ENCODE measurements at regions not wholly inside any gene's neighbourhood (a gene's known extent, or its start where the extent isn't known, plus 50 kb on each side); places are given as distances from the start of the nearest gene placed in this dataset.

DNA sequence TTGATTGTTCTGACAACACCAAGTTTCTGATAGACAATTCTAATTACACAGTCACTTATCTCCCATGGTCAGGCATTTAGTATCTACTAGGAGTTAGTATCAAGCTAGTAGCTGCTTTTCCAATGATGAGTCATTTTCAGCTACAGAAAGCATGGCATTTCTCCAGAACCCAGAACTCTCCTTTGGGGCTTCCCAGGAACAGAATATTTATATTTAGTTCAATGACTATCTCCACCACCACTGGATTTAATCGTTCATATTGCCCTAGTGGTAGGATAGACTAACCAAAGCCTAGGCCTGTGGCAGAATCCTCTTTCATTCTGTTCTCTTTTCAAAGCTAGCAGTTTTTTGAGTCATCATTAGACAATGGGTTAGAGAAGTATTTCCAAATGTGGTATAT lies 569.4 kb downstream of the GABRG1 start:
- Histone ChIP-seq H3K36me3 (ENCODE audit: control insufficient read depth in 1 of 2, insufficient read depth in 2 of 2, low read length in 2 of 2) (no peaks in the 10 kb centered on the region), H3K4me1 (ENCODE audit: control insufficient read depth in 1 of 2, insufficient read depth in 2 of 2, low read length in 2 of 2) (no peaks in the 10 kb centered on the region), H3K4me2 (ENCODE audit: low read length) (no peak overlapping the region), H3K27ac (ENCODE audit: low read depth, low read length) (no peak overlapping the region), H3K27me3 (ENCODE audit: insufficient read depth, low read length) (no peaks in the 10 kb centered on the region), H3K9ac (ENCODE audit: low read length) (no peak overlapping the region), H2BK5ac (ENCODE audit: low read depth, low read length, poor library complexity) (no peak overlapping the region), H3K9me3 (ENCODE audit: insufficient read depth, low read depth, low read length) (no peaks in the 10 kb centered on the region), H4K8ac (ENCODE audit: low read depth, low read length) (no peak overlapping the region), H3K14ac (ENCODE audit: low read length) (no peak overlapping the region), H3K18ac (ENCODE audit: low read length) (no peak overlapping the region), H3K23ac (ENCODE audit: low read length) (no peak overlapping the region), H2BK120ac (ENCODE audit: insufficient read depth, low read length, poor library complexity) (no peak overlapping the region), H4K91ac (ENCODE audit: low read depth, low read length) (no peak overlapping the region), H2BK12ac (ENCODE audit: low read length) (no peak overlapping the region), H3K79me2 (ENCODE audit: control insufficient read depth, insufficient read depth, low read length, poor library complexity) (no peaks in the 10 kb centered on the region), H2AFZ (ENCODE audit: insufficient read depth, low read length, poor library complexity) (no peak overlapping the region), H2AK5ac (ENCODE audit: low read length) (no peak overlapping the region), H3K4ac (ENCODE audit: low read depth, low read length) (no peak overlapping the region), H3K79me1 (ENCODE audit: low read length) (no peaks in the 10 kb centered on the region), H4K12ac (ENCODE audit: low read depth, low read length) (no peak overlapping the region), H3K4me3 (ENCODE audit: low read depth, low read length) (no peak overlapping the region)
- no CpG with 5 or more reads among the region's 1 CpG for WGBS (ENCODE audit: extremely low coverage, insufficient coverage, insufficient read length)
- no peak for DNase-seq

DNA sequence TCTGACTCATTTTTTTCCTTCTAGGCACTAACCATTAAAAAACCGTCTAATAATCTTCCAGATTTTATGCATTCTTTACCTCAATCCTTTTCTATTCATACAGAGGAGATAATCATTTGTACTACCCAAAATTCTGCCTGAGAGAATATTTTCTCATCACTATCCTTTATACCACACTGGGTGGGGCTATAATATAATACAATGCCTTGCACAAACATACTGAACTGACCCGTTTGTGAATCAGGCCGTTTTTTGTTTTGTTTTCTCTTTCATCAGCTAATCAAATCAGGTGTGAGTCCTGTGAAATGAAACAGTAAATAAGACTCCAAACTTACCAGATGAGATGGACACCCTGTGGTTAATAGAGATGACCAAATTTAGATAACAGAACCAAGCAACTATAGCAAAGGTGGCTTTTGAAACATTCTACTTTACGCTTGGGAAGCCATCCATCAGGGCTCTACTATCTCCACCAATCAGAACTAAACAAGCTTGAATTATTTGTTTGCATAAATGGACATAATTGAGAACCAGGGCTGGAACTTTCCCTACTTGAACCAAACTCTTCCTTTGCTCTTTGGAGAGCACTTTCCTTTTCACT lies 573.0 kb downstream of the GABRG1 start:
- Histone ChIP-seq H3K4me3 (ENCODE audit: low read depth, low read length) (no peak overlapping the region), H3K27ac (ENCODE audit: low read depth, low read length) (no peak overlapping the region), H4K12ac (ENCODE audit: low read depth, low read length) (no peak overlapping the region), H3K36me3 (ENCODE audit: control insufficient read depth in 1 of 2, insufficient read depth in 2 of 2, low read length in 2 of 2) (no peaks in the 10 kb centered on the region), H3K27me3 (ENCODE audit: insufficient read depth, low read length) (no peaks in the 10 kb centered on the region), H3K9ac (ENCODE audit: low read length) (no peak overlapping the region), H3K79me2 (ENCODE audit: control insufficient read depth, insufficient read depth, low read length, poor library complexity) (no peaks in the 10 kb centered on the region), H2BK5ac (ENCODE audit: low read depth, low read length, poor library complexity) (no peak overlapping the region), H3K14ac (ENCODE audit: low read length) (no peak overlapping the region), H3K9me3 (ENCODE audit: insufficient read depth, low read depth, low read length) (no peaks in the 10 kb centered on the region), H3K4me2 (ENCODE audit: low read length) (no peak overlapping the region), H3K79me1 (ENCODE audit: low read length) (no peaks in the 10 kb centered on the region), H4K8ac (ENCODE audit: low read depth, low read length) (no peak overlapping the region), H3K4ac (ENCODE audit: low read depth, low read length) (no peak overlapping the region), H3K23ac (ENCODE audit: low read length) (no peak overlapping the region), H4K91ac (ENCODE audit: low read depth, low read length) (no peak overlapping the region), H2AFZ (ENCODE audit: insufficient read depth, low read length, poor library complexity) (no peak overlapping the region), H3K4me1 (ENCODE audit: control insufficient read depth in 1 of 2, insufficient read depth in 2 of 2, low read length in 2 of 2) (no peaks in the 10 kb centered on the region), H2BK12ac (ENCODE audit: low read length) (no peak overlapping the region), H2BK120ac (ENCODE audit: insufficient read depth, low read length, poor library complexity) (no peak overlapping the region), H3K18ac (ENCODE audit: low read length) (no peak overlapping the region), H2AK5ac (ENCODE audit: low read length) (no peak overlapping the region)
- DNase-seq = no peak
- 100% methylated on average over 1 of the region's 4 CpGs for WGBS (ENCODE audit: extremely low coverage, insufficient coverage, insufficient read length)

DNA sequence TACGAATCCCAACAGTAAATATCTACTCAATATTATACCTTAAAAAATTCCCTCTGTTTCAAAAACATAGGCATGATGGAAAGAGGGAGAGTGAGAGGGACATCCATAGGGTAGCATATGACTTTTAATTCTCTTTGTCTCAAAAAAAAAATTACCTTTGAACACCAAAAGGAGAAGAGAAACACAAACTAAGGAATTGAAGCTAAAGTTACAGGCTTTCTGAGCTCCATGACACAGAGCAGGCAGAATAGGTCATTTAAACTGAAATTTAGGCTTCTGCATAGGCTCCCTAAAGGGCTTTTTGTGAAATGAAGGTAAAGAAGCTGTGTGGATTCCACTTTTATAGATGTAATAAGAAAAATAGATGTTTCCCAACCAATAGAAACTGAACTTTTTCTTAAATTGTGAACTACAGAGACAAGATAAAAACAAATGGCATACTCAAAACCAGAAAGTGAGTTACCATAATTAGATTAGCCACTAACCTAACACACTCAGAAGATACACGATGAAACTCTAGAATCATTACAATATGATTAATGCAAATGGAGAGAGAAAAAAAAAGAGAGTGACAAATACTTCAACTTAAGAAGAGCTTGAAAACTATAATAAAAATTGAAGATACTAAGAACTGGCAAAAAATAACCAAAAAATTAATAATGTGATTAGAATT lies 584.6 kb downstream of the GABRG1 start:
- no peaks in the 10 kb centered on the region for H3K79me2 ChIP-seq (ENCODE audit: control insufficient read depth, insufficient read depth, low read length, poor library complexity)
- no peak overlapping the region for H4K91ac ChIP-seq (ENCODE audit: low read depth, low read length)
- no peak overlapping the region for H2AFZ ChIP-seq (ENCODE audit: insufficient read depth, low read length, poor library complexity)
- no peak overlapping the region for H2AK5ac ChIP-seq (ENCODE audit: low read length)
- H2BK5ac ChIP-seq (ENCODE audit: low read depth, low read length, poor library complexity) = no peak overlapping the region
- H4K12ac ChIP-seq (ENCODE audit: low read depth, low read length) = no peak overlapping the region
- no peak overlapping the region for H3K14ac ChIP-seq (ENCODE audit: low read length)
- H3K23ac ChIP-seq (ENCODE audit: low read length) = no peak overlapping the region
- no peaks in the 10 kb centered on the region for H3K36me3 ChIP-seq (ENCODE audit: control insufficient read depth in 1 of 2, insufficient read depth in 2 of 2, low read length in 2 of 2)
- H3K27ac ChIP-seq (ENCODE audit: low read depth, low read length) = no peak overlapping the region
- no peak overlapping the region for H3K18ac ChIP-seq (ENCODE audit: low read length)
- H4K8ac ChIP-seq (ENCODE audit: low read depth, low read length) = no peak overlapping the region
- H3K4ac ChIP-seq (ENCODE audit: low read depth, low read length) = no peak overlapping the region
- no peaks in the 10 kb centered on the region for H3K4me1 ChIP-seq (ENCODE audit: control insufficient read depth in 1 of 2, insufficient read depth in 2 of 2, low read length in 2 of 2)
- H3K4me3 ChIP-seq (ENCODE audit: low read depth, low read length) = no peak overlapping the region
- H2BK12ac ChIP-seq (ENCODE audit: low read length) = no peak overlapping the region
- H3K27me3 ChIP-seq (ENCODE audit: insufficient read depth, low read length) = no peaks in the 10 kb centered on the region
- H3K4me2 ChIP-seq (ENCODE audit: low read length) = no peak overlapping the region
- DNase-seq = no peak
- no peaks in the 10 kb centered on the region for H3K79me1 ChIP-seq (ENCODE audit: low read length)
- H3K9ac ChIP-seq (ENCODE audit: low read length) = no peak overlapping the region
- WGBS (ENCODE audit: extremely low coverage, insufficient coverage, insufficient read length) = 100% methylated on average over 1 of the region's 2 CpGs
- H2BK120ac ChIP-seq (ENCODE audit: insufficient read depth, low read length, poor library complexity) = no peak overlapping the region
- no peaks in the 10 kb centered on the region for H3K9me3 ChIP-seq (ENCODE audit: insufficient read depth, low read depth, low read length)

DNA sequence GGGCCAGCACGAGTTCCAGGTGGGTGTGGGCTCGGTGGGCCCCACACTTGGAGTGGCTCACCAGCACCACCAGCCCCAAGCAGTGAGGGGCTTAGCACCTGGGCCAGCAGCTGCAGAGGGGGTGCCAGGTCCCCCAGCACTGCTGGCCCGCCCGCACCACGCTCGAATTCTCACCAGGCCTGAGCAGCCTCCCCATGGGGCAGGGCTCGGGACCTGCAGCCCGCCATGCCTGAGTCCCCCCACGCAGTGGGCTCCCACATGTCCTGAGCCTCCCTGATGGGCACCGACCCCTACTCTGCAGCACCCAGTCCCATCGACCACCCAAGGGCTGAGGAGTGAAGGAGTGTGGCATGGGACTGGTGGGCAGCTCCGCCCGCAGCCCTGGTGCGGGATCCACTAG lies 593.4 kb downstream of the GABRG1 start:
- Histone ChIP-seq H3K4me1 (ENCODE audit: control insufficient read depth in 1 of 2, insufficient read depth in 2 of 2, low read length in 2 of 2) (no peaks in the 10 kb centered on the region), H3K79me2 (ENCODE audit: control insufficient read depth, insufficient read depth, low read length, poor library complexity) (no peaks in the 10 kb centered on the region), H2AK5ac (ENCODE audit: low read length) (no peak overlapping the region), H3K18ac (ENCODE audit: low read length) (no peak overlapping the region), H3K23ac (ENCODE audit: low read length) (no peak overlapping the region), H4K12ac (ENCODE audit: low read depth, low read length) (no peak overlapping the region), H2AFZ (ENCODE audit: insufficient read depth, low read length, poor library complexity) (no peak overlapping the region), H3K36me3 (ENCODE audit: control insufficient read depth in 1 of 2, insufficient read depth in 2 of 2, low read length in 2 of 2) (peaks cover 0 to 2% of the 10 kb centered on the region in 2 experiments), H3K4ac (ENCODE audit: low read depth, low read length) (no peak overlapping the region), H3K9me3 (ENCODE audit: insufficient read depth, low read depth, low read length) (peaks cover 10% of the 10 kb centered on the region), H3K79me1 (ENCODE audit: low read length) (no peaks in the 10 kb centered on the region), H3K14ac (ENCODE audit: low read length) (no peak overlapping the region), H2BK120ac (ENCODE audit: insufficient read depth, low read length, poor library complexity) (no peak overlapping the region), H4K91ac (ENCODE audit: low read depth, low read length) (no peak overlapping the region), H3K27ac (ENCODE audit: low read depth, low read length) (no peak overlapping the region), H3K4me2 (ENCODE audit: low read length) (no peak overlapping the region), H2BK12ac (ENCODE audit: low read length) (no peak overlapping the region), H2BK5ac (ENCODE audit: low read depth, low read length, poor library complexity) (no peak overlapping the region), H3K27me3 (ENCODE audit: insufficient read depth, low read length) (no peaks in the 10 kb centered on the region), H3K9ac (ENCODE audit: low read length) (no peak overlapping the region), H4K8ac (ENCODE audit: low read depth, low read length) (no peak overlapping the region), H3K4me3 (ENCODE audit: low read depth, low read length) (peak overlapping the region; percentile 16)
- WGBS (ENCODE audit: extremely low coverage, insufficient coverage, insufficient read length) = no CpG with 5 or more reads among the region's 14 CpGs
- DNase-seq = no peak

Data from trophoblast cell (in vitro differentiated cells and primary cell).